Mammary epithelial cell (primary cell): ENCODE measurements at regions not wholly inside any gene's neighbourhood (a gene's known extent, or its start where the extent isn't known, plus 50 kb on each side); places are given as distances from the start of the nearest gene placed in this dataset.

Source experiments
- CTCF ChIP-seq, 2 donors: IDR thresholded peaks in 1 of 2; conservative IDR thresholded peaks in 1 of 2; 2 replicates each; pipeline ENCODE4 v1.5.1; 2011 to 2012; ENCODE audit warnings: inconsistent platforms in 2 of 2, low read length in 2 of 2, mild to moderate bottlenecking in 2 of 2, control low read depth in 1 of 2, low read depth in 1 of 2; ENCODE audit not compliant: insufficient read depth in 1 of 2; ENCODE audit errors: extremely low read depth in 1 of 2
- EZH2 ChIP-seq: IDR thresholded peaks from 2 replicates; pipeline ENCODE4 v1.6.1; 2012; ENCODE audit warnings: low read length, inconsistent platforms, borderline replicate concordance

DNA sequence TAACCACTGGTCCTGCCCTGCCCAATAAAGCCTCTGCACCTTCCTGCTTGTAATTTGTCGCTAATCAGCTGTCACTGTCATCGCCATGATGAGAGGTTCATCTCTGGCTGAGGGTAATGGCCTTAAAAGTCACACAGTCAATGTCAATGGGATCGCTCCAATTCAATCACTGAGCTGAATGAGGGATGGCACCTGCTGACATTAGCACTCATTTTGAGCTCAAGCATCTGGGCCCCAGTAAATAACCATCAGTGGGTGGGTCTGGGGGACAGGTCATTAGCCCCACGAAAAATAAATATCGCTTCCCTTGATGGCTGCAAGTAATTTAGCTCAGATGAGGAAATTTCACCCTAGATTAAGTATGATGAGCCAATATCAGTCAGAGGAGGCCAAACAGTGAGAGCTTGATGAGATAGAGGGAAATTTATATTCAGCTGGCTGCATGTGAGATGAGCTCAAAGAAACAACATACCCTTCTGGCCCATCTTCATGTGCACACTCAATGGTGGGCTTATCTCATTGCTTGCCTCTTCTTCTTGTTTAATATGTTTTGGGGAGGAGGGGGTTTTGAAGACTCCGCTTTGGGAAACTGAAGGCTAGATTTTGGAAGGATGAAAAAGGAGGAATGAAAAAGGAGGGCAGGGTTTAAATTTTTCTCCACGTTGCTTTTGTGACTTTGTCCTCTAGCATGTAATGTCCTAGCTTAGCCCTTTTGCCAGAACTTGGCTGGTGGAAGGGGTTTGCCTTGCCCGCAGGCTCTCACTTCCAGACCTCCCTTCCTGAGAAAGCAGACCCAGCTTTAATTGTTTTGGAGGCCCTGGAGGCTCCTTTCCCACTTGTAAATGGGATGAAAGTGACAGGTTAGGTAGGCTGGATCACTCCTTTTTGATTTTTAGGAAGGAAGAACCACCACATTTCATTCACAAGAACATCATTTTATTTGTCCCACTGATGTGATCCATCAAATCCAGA lies 84.8 kb upstream of the PAQR3 start:
- no peak for TF ChIP-seq CTCF (conservative IDR thresholded peaks at IDR 0.05 in 1 of 2, IDR thresholded peaks at IDR 0.05 in 1 of 2; ENCODE audit: extremely low read depth in 1 of 2, insufficient read depth in 1 of 2, low read depth in 1 of 2, low read length in 2 of 2)
- TF ChIP-seq EZH2 = no peak
